Fibroblast of peridontal ligament (primary cell): ENCODE measurements at regions not wholly inside any gene's neighbourhood (a gene's known extent, or its start where the extent isn't known, plus 50 kb on each side); places are given as distances from the start of the nearest gene placed in this dataset.

ENCODE experiments used
- DNase-seq: peaks from one replicate; pipeline ENCODE4 v3.0.0-alpha.2; 2010; ENCODE audit errors: extremely low read depth

DNA sequence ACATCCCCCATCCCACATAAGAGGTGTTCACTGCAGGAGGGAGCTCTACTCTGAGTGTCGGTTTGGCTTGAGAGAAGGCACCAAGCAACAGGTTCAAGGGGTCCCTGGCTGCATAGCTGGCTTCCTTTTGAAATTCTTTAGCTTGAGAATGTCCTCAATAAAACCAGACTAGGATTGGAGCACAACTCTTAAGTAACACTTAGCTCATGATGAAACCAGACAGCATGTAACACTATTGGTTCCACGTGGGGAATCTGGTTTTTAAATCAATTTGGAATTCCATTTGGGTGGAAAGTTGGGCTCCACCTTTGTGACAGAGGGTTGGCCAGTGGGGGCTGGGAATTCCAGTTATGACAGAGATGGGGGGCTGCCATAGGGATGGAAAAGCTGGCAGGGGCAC lies 281.2 kb downstream of the TLE3 start:
- DNase-seq = no peak

GRCh38 chr15:69818529-69818928 lies 279.2 kb downstream of the TLE3 start:
- no peak for DNase-seq

- no peak for DNase-seq
Observed at GRCh38 chr15:69819371-69819770, 278.3 kb downstream of the TLE3 start.

DNA sequence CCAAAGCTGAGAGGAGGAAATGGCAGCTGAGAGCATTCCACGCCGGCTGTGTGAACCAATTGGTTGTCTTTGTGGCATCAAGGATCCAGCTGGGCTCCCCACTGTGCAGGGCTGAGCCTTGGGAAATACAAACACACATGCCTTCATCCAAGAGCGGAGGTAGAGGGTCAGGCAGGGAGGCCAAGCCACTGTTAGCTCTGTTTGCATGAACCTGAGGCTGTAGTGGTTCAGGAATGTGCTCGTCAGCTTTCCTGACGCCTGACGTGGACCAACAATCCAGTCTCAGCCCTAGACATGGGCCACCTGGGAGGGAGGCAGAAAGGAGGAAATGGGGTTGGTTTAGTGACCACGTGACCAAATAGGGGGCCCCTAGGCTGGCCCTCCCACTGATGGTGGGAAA lies 276.9 kb downstream of the TLE3 start:
- no peak for DNase-seq

- no peak for DNase-seq
Observed at GRCh38 chr15:69823223-69823907, 274.4 kb downstream of the TLE3 start.

DNA sequence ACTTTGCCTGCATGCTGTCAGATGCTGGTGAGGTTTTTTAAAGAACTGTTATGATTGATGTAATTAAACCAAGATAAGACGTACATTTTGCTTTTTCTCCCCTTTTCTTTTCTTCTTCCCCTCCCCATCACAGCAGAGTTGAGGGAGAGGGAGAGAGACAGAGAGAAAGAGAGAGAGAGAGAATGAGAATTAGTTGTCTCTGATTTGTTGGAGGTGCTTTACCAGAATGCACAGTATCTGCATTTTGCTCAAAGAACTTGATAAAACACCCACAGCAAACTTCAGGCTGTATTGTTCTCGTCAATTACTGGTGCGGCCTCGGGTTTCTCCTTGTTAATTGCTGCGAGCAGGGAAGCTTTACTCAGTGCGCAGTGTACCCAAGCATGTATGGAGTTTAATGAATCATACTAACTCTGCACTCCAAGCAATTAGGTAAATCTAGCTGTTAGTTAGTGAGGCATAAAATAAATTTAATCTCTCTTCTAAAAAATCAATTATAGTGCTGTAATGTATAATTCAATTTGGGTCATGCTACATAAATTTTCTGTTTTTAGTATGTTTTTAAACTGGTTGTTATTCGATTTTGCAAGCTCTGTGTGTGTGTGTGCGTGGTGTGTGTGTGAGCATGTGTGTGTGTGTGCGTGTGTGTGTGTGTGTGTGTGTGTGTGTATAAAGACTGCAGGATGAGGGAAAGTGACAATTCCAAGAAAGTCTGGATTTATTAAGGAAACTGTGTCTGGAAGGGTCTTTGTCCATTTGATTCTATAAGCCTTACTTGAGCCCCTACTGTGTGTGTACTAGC lies 273.4 kb downstream of the TLE3 start:
- DNase-seq = no peak

GRCh38 chr15:69824877-69825406 lies 272.8 kb downstream of the TLE3 start:
- no peak for DNase-seq

DNA sequence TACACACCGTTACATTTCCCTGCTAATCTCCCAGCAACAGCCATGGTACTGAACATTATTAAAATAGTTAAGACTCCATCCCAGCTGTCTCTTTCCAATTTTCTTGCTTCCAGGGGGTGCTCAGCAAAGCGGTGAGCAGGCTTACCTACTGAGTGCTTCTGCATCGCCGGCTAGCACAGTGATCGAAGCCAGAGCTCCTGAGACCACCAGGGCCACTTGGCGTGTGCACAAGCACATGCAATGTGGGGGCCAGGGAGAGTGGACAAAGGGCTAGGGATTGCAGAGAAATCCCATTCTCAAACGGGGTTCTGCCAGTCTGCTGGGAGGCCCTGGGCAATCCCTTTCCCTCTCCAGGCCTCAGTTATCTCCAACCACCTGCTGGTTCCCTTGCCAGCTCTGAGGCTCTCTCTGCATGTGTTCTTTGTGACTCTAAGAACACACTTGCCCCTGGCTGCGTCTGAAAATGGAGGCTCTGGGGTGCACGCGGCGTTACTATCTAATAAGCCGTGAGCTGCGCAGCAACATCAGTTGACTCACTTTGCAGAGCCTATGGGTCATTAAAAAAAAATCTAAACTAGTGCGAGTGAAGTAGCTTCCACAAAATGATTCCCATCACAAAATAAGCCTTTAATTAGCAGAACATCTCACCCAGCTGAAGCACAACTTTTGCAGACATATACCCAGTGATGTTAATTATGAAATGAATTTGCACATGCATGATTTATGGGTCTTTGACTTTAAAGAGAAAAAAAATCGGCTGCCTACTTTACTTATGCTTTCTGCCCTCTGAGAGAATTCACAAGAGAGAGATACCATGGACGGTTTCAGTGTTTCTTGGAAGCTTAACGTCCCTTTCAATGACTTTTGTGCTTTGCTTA lies 271.5 kb downstream of the TLE3 start:
- no peak for DNase-seq

DNA sequence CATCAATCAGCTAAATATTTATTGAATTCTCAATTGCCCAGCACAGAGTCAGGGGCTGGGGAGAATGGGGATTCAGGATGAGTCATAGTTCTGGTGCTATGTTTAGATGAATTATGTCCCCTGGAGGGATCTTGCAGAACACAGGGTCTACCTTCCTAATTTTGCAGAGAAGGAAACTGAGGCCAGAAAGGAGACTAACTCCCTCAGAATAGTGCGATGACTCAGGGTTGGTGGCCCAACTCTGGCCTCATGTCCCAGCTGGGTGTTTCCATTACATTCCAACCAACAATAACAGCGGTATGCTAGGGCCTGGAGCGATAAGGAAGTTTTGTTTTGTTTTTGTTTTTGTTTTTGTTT lies 270.9 kb downstream of the TLE3 start:
- DNase-seq = no peak

GRCh38 chr15:69827751-69828150 lies 270.0 kb downstream of the TLE3 start:
- no peak for DNase-seq

GRCh38 chr15:69828181-69828828 lies 269.4 kb downstream of the TLE3 start:
- DNase-seq = no peak

DNA sequence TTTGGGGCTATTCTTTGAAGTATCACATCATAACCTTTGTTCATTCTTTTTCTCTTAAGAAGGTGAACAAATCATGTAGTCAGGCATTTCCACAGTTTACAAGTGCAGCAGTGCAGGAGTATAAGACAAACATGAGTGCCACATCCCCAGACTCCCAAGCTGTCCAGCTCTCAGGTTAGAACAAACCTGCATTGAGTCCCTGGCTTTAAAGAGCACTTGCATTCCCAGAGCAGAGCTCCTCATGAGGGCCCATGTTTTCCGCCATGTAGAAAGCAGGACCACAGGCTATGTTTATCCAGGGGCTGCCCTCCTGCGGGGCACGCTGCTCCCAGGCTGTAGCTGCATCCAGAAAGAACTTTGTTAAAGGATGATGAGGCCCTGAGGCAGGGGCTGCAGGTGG lies 267.7 kb downstream of the TLE3 start:
- DNase-seq = no peak

DNA sequence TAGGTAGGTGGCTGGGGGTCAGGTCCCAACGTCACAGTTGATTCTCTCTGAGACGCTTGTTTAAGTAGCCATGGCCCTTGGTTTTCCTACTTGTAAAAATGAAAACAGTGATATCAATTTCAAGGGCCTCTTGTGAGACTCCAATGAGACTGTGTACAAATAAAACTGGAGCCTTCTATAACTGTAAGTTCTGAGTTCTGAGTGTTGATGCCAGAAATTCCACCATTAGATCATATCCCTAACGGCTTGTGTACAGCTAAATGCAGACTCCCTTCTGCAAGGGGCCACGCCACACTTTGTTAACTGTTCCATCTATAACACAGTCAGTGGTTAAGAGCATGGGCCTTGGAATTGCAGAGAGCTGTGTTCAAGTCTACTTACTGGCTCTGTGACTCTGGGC lies 267.3 kb downstream of the TLE3 start:
- no peak for DNase-seq

DNA sequence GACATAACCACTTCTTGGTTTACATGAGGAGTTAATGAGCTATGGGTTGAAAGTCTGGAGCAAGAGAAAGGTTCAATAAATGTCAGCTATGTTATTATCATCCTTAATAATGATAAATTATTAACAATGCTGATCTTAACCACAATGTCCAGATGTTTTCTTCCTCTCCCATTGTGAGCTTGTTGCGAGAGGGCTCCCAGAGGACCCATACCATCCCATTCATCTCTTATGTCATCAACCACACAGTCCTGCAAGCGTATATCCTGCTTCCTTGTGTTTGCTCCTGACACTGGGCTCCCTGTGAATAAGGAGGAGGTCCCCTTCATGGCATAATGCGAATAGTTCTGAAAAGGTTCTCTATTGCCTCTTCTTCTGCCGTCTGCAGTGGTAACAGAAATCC lies 266.8 kb downstream of the TLE3 start:
- DNase-seq = no peak

GRCh38 chr15:69834267-69834666 lies 263.4 kb downstream of the TLE3 start:
- DNase-seq = no peak

DNA sequence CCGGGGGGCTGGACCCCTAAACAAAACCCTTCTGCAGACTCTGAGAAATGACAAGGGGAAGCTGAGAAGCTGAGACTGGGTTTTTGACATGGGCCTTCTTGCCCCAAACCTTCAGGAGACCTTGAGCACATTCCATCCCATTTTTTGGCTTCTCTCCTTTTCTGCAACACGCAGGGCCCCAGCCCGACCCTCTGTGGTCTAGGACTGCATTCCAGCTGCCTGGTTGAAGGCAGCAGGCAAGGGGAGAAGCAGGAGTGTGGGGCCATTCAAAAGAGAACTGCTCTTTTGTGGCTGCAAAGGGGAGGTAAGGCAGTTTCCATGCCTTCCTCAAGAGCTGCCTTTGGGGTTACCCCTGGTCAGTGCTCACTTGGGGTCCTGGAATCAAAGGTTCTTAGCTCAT lies 263.0 kb downstream of the TLE3 start:
- DNase-seq = no peak

- DNase-seq = no peak
Observed at GRCh38 chr15:69836048-69836447, 261.7 kb downstream of the TLE3 start.

DNA sequence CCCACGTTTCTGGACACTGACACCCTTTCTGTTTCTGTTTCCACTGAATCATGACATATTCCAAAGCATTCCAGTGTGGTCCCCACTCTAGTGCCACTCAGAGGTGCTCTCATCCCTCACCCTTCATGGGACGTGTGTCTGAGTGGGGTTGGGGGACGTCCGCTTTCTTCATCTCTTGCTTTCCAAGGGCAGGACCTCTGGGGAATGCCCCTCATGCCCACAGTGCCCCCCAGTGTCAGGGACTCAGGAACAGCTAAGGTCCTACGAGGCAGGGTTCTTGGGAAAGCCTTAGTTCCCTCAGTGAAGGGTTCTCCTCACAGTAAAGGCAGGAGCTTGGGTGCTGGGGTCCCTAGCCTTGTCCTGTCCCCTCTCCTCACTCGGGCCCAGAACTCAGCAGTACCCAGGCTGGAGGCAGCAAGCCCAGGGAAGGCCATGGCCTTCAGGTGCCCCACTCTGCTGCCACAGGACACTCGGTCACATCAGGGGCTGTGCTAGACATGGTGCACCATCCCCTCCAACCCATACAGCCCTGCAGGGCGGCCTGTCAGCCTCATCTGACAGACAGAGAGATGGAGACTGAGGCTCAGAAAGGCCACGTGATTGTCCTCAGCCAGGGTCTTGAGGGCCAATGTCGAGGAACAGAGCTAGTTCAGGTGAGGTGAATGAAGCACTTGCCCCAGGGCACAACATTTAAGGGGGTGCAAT lies 261.0 kb downstream of the TLE3 start:
- DNase-seq = no peak

DNA sequence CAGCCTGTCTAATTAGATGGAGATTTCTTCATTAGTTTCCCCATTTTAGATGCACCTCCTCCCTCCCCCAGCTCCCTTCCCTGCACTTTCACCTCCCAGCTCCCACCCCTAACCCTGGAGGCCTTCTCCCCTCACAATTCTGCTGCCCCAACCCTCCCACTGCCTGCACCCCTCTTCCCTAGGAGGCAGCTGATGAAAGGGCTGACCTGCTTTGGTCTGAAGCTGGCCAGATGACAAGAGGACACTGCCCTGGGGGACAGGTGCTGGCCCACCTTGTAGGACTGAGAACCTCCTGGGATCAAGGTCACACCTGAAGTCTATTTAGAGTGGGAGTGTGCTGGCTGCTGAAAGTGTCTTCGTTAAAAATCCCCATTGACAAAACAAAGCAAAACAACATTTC lies 259.4 kb downstream of the TLE3 start:
- DNase-seq = no peak

GRCh38 chr15:69838994-69839393 lies 258.7 kb downstream of the TLE3 start:
- DNase-seq = no peak

- no peak for DNase-seq
Observed at GRCh38 chr15:69841113-69841828, 256.4 kb downstream of the TLE3 start.
